NAMALWA (cell line): ENCODE measurements at regions not wholly inside any gene's neighbourhood (a gene's known extent, or its start where the extent isn't known, plus 50 kb on each side); places are given as distances from the start of the nearest gene placed in this dataset.
"Not testable (repeated sequence)": the region's sequence is repeated elsewhere in the genome, so short reads cannot be mapped to it uniquely, and the experiment has no call there.

Experiments used
- DNase-seq: peaks from one replicate; pipeline ENCODE4 v3.0.0-alpha.2; 2015; ENCODE audit warnings: low spot score

DNA sequence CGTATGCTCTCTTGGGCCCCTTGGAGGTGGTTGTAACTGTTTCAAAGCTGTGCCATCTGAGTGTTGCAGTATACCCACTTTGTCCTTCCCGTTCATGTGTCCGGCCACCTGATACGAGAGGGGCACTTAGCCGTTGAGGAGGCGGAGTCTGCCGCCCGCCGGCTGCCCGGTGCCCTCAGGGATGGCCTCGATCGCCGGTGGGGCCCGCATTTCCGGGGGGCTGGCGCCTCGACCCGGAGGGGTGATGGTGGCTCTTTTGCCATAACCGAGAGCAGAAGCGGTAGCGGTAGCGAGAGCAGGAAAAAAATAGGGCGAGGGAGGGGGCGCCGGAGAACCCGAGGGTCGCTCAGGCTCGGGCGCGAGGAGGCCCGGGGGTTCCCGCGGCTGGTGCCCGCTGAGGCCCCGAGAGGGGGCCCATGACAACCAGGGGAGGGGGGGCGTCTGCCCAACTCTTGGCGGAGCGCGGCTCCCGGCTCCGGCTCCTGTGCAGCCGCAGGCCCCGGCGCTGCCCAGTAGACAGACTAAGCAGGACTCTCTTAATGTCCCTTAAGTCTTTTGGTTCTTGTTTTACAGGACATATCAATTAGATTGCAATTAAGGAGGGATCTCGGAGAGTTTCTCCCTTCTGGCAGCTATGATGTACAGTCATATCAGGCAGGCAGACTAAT, 342.7 kb upstream of the SGCG start:
- no peak for DNase-seq

DNA sequence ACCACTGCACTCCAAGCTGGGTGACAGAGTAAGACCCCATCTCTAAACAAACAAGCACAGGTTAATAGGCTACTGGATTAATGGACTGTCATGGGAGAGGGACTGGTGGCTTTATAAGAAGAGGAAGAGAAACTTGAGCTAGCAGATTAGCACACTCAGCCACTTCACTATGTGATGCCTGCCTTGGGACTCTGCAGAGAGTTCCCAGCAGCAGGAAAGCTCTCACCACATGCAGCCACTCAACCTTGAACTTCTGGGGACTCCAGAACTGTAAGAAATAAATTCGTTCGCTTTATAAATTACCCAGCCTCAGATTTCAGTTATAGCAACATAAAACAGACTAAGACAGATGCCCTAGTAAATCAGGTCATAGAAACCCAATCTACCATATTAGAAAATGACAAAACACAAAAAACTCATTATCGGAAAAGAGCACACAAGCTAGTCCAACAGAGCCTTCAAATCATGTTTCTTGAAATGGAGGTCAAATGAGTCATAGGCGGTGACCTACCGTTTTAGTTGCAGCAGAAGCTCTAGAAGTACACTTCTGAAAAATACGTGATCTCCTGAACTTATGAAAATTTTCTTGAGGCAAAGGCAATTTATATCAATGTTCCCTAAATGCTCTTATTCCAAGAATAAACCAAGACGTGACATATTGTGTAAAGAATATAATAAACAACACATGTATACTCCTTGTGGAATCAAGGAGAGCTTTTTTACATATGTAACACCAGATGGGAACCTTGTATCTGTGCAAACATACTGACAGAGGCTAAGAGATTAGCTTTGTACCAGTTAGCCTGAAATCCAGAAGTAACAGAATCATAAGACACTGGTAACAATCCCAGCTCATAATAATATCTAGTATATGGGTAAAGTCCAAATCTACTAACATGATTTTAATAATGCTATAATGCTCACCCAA, 340.9 kb upstream of the SGCG start:
- no peak for DNase-seq

DNA sequence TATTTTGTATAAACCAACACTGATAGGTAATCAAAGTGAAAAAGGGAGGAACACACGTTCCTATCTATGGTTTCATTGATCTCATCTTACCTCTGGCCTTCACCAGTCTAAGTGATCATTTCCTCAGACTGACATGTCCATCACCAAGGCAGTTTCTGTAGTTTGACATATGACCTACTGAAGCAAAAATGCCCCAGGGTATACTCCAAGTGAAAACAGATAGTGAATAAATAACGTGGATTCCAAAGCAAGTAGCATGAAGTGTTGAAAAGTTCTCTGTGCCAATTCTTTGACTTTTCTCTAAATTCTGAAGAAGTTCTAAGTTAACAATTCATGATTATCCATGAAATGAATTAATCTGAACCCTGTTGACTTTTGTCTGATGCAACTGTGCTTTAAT, 334.2 kb upstream of the SGCG start:
- DNase-seq: no peak

DNA sequence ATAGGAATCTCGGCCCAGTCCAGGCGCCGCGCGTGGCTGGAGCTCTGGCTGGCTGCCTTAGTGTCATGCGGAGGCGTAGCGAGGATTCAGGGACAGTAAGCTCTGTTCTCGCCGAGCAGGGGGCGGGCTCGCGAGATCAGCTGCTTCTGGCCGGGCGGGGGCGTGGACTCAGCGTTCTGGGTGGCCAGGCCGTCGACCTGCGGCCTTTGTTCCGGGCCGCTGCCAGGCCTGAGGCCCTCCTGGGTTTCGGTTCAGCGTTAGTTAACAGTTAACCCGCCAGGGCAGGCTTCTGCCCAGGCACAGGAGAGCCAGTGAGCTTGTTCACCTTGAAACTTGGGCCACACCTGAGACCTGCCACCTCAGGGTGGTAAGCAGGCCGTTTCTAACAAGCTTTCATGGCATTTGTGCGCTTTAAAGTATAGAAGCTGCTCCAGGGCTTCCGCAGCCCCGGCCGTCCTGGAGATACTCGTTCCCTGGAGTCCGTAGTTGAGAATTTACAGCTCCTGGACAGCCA, 332.2 kb upstream of the SGCG start:
- DNase-seq: no peak

DNA sequence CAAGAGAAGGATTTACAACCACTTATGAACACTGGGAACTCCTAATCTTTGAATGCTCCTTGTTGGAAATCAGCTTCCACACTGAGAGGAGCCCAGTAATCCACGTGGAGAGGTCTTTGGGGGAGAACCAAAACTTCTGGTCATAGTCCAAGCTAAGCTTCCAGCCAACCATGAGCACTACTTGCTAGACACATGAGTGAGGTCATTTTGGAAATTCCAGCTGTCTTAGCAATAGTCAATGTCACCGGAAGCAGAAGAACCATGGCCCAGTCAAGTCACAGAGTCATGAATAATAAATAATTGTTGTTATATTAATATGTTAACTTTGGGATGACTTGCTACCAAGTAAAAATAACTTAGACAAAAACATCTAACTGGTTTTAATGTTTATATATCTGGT, 324.9 kb upstream of the SGCG start:
- no peak for DNase-seq

DNA sequence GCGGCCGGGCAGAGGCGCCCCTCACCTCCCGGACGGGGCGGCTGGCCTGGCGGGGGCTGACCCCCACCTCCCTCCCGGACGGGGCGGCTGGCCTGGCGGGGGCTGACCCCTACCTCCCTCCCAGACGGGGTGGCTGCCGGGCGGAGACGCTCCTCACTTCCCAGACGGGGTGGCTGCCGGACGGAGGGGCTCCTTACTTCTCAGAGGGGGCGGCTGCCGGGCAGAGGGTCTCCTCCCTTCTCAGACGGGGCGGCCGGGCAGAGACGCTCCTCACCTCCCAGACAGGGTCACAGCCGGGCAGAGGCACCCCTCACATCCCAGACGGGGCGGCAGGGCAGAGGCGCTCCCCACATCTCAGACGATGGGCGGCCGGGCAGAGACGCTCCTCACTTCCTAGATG, 321.8 kb upstream of the SGCG start:
- DNase-seq: not testable (repeated sequence)

DNA sequence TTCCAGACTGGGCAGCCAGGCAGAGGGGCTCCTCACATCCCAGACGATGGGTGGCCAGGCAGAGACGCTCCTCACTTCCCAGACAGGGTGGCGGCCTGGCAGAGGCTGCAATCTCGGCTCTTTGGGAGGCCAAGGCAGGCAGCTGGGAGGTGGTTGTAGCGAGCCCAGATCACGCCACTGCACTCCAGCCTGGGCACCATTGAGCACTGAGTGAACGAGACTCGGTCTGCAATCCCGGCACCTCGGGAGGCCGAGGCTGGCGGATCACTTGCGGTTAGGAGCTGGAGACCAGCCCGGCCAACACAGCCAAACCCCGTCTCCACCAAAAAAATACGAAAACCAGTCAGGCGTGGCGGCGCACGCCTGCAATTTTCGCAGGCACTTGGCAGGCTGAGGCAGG, 321.4 kb upstream of the SGCG start:
- not testable (repeated sequence) for DNase-seq

DNA sequence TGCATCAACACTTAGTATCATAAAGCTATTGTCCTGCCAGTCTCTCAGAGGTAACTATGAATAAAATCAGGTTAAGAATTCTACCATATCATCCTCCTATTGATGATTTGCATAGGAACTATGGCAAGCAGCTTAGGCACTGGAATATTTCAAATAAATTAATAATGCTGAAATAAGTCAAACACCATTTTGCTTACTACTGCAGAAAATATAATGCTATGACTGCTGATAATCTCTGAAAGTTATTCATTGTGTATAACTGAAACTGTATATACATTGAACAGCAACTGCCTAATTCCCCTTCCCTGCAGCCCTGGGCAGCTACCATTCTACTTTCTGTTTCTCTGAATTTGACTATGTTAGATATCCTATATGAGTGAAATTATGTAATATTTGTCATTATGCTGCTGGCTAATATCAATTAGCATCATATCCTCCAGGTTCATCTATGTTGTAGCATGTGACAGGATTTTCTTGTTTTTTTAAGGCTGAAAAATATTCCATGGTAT, 318.8 kb upstream of the SGCG start:
- DNase-seq: no peak

DNA sequence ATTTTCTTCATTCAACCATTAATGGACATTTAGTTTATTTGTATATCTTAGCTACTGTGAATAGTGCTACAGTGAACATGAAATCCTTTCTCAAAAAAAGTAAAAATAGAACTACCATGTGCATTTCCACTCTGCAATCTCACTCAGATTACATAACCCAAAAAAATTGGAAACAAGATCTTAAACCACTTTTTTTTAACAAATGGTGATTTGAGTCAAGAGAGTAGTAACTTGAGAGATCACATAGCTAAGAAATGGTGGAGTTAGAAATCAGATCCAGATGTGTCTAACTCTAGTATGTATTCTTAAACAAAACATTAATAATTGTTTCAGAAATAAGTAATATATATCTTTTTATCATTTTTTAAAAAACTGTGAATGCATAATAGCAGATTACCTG, 318.3 kb upstream of the SGCG start:
- DNase-seq: no peak

DNA sequence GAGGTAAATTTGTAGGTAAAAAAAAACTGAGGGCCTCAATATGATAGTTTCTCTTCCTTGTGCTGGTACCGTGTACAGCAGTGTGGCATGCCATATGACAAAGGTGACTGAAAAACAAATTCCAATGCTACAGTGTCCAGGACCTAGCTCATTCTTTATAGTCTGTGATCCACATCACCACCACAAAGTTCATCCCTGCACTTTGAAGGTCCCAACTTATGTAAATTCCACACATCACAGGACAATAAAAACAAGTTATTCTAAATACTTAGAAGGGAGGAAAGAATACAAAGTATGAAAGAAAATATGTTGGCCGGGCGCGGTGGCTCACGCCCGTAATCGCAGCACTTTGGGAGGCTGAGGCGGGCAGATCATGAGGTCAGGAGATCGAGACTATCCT, 314.6 kb upstream of the SGCG start:
- no peak for DNase-seq

DNA sequence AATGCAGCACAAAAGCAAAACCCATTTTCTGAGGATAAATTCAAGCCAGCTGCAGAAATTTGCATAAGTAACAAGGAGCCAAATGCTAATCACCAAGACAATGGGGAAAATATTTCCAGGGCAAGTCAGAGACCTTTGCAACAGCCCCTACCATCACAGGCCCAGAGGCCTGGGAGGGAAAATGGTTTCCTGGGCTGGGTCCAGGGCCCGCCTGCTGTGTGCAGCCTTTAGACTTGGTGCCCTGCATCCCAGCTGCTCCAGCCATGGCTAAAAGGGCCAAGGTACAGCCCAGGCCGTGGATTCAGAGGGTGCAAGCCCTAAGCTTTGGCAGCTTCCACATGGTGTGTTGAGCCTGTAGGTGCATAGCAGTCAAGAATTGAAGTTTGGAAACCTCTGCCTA, 309.5 kb upstream of the SGCG start:
- DNase-seq: no peak

DNA sequence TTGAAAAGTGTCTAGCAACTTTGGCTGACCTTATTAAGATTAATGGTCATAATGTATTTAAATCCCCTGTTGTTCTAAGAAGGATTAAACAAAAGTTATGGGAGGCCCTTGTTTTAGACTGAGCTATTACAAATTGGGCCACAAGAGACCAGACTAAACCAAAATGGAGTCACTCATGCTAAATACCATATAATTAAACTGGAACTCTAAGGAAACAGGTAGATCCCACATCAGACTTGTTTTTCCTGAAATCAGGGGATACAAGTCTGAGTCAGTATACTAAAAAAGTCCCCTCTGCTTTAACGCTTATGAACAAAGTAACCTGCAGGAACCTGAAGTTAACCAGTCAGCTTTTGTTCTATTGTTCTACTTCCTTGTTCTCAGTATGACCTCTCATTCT, 305.9 kb upstream of the SGCG start:
- DNase-seq: no peak

DNA sequence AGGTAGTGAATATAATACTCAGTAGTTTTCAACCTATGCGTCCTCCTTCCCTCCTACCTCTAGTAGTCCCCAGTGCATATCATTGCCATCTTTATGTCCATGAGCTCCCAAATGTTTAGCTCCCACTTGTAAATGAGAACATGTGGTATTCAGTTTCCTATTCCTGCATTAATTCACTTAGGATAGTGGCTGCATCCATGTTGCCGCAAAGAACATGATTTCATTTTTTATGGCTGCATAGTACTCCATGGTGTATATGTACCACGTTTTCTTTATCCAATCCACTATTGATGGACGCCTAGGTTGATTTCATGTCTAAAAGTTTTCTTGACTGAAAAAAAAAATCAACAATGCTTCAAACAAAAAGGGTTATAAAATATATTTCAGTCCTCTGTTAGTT, 303.4 kb upstream of the SGCG start:
- no peak for DNase-seq

DNA sequence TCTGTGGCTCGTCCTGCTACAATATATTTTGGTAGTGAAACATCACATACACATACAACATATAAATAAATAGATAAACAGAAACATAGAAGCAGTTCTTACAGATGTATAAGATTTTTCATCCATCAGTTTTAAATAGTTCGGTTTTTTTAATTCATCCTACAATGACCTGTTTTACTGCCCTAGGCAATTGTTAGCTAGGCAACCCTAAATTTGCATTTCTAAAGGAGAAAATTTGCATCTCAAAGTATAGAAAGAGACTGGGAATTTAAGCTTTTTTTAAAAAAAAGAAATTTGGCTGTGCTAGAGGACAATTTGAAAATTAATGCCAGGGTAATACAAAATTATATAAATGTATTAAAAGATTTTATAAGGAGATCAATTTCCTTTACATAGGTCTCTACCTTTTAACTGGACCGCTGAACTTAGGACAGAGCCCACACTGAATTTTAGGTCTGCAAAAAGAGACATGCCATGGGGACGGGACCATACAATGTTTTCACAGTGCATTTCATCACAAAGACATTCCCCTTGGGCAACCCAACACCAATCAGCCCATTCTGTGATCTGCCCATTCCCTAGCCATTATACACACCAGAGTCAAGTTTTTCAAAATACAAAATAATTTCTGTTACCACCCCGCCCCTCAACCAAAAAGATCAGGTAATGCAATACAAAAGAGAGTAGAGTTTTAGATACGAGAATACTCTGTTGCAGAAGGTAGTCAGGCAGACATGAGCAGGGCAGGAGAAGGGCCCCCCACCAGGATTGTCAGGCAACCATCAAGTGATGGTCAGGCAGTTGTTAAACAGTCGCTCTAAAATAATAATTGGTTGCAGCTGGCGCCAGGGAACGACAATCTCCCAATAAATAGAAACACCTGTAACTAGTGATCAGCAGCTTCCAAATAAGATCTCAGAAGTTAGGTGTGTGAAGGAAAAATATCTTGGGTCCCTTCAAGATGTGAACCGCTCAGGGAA, 299.7 kb upstream of the SGCG start:
- no peak for DNase-seq

DNA sequence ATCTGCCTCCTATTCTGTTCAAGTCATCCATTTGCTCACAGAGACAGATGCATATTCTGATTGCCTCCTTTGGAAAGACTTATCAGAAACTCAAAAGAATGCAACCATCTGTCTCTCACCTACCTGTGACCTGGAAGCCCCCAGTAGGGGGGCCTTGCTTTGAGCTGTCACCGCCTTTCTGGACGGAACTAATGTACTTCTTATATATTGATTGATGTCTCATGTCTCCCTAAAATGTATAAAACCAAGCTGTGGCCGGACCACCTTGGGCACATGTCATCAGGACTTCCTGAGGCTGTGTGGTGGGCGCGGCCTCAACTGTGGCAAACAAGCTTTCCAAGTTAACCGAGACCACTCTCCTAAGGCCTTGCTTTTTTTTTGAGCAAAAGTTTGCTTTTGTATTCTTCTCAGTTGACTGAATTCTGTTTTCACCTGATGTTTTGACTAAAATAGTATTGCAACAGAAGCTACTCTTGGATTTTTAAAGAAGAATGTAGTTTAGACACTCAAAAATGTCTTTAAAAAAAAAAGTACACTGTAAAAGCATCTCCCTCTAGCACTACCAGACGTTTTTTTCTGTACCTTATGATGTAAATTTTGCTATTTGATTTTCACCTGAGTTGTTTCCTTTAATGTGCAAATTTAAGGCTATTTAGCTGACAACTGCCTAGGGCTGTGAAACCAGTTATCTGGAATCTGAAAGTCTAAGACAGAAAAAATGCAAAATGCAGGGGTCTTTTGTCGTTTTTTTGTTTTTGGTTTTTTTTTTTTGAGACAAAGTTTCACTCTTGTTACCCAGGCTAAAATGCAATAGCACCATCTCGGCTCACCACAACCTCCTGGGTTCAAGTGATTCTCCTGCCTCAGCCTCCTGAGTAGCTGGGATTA, 298.8 kb upstream of the SGCG start:
- DNase-seq: not testable (repeated sequence)

DNA sequence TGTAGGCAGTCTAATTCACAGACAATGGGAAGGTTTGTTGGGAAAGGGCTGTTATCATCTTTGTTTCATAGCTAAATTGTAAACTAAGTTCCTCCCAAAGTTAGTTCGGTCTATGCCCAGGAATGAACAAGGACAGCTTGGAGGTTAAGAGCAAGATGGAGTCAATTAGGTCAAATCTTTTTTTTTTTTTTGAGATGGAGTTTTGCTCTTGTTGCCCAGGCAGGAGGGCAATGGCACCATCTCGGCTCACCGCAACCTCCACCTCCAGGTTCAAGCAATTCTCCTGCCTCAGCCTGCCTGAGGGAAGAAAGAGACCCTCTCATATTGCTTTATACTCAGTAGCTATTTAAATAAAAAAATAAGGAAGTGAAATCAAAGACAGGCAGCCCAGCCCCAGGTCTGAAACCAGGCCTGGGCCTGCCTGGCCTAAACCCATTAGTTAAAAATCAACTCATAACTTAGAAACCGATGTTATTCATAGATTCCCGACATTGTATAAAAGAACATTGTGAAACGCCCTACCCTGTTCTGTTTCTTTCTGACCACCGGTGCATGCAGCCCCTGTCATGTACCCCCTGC, 297.4 kb upstream of the SGCG start:
- peak; percentile 1 for DNase-seq

DNA sequence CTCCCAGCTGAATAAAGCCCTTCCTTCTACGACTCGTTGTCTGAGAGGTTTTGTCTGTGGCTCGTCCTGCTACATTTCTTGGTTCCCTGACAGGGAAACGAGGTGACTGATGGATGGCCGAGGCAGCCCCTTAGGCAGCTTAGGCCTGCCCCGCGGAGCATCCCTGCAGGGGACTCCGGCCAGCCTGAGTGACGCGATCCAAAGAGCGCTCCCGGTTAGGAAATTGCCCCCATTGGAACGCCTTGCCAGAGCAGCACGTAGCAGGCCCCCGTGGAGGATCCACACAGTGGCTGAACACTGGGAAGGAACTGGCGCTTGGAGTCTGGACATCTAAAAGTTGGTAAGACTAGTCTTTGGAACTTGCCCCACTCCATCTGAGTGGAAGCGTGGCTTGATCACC, 296.8 kb upstream of the SGCG start:
- no peak for DNase-seq

DNA sequence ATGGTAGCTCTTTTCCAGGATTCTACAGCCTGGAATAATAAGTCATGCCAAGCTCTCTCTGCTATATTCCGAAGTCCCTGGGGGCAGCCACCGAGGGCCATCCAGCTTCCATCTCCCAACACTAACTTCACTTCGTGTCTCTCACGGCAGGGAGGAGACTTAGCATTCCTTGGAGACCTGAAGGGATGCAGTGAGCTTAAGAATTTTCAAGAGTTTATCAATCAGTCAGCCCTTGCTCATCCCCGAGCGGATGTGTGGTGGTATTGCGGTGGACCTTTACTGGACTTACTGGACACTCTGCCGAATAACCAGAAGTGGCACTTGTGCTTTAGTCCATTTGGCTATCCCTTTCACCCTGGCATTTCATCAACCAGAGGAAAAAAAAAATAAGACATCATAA, 294.7 kb upstream of the SGCG start:
- DNase-seq: not testable (repeated sequence)

DNA sequence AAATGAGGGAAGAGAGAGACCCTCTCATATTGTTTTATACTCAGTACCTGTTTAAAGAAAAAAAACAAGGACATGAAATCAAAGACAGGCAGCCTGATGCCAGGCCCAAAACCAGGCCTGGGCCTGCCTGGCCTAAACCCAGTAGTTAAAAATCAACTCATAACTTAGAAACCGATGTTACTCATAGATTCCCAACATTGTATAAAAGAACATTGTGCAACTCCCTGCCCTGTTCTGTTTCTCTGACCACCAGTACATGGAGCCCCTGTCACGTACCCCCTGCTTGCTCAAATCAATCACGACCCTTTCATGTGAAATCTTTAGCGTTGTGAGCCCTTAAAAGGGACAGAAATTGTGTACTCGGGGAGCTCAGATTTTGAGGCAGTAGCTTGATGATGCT, 291.4 kb upstream of the SGCG start:
- not testable (repeated sequence) for DNase-seq

DNA sequence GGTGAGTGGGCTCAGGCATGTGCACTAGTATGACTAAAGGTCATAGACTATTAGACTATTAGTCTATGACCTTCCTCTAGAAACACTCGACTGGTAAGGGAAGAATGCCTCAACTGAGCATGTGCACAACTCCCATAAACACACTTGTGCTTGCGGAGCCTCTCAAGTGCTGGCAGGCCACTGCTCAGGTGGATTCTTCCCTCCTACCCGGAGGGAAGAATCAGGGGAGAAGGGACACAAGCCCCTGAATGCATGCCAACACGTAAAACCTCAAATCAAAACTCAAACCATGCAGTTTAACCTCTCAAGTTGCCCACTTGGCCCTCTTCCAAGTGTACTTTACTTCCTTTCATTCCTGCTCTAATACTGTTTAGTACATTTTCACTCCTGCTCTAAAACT, 287.6 kb upstream of the SGCG start:
- DNase-seq: no peak

DNA sequence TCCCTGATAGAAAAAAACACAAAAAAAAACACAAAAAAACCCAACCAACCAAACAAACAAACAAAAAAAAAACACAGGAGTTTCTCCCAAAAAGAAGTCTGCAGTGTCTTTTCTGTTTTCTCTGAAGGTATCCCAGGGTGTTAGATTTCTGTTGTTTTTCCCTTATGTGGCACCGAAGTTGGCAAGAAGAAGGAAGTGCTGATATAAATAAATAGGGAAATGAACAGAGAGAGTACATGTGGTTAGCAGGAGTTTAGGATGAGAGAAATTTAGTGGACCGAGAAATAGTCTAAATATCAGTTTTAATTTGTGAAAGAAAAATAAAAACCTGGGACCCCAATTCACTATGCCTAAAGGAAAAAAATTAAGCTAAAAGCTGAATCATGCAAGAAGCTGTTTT, 287.0 kb upstream of the SGCG start:
- DNase-seq: no peak
